NCI-H2227 (cell line): ENCODE measurements at regions not wholly inside any gene's neighbourhood (a gene's known extent, or its start where the extent isn't known, plus 50 kb on each side); places are given as distances from the start of the nearest gene placed in this dataset.
A peak's percentile ranks its signal among the peaks of the same experiment; 100 is the strongest.
"Not testable (repeated sequence)": the region's sequence is repeated elsewhere in the genome, so short reads cannot be mapped to it uniquely, and the experiment has no call there.

Experiments used
- DNase-seq: peaks from one replicate; lab custom pipeline; 2025; ENCODE audit not compliant: unreplicated experiment; lab: John Stamatoyannopoulos, UW

- DNase-seq, result no peak
Measured at GRCh38 chr1:181949500-181949899, 112.0 kb downstream of the ZNF648 start.

DNA sequence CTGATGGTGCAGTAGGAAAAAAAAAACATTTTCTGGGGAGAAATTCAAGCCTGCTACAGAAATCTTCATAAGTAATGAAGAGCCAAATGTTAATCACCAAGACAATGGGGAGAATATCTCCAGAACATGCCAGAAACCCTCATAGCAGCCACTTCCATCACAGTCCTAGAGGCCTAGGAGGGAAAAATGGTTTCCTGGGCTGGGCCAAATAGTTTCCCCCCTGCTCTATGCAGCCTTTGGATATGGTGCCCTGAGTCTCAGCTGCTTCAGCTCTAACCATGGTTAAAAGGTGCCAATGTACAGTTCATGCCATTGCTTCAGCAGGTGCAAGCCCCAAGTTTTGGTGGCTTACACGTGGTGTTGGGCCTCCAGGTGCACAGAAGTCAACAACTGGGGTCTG, 113.1 kb downstream of the ZNF648 start:
- DNase-seq, result no peak

DNA sequence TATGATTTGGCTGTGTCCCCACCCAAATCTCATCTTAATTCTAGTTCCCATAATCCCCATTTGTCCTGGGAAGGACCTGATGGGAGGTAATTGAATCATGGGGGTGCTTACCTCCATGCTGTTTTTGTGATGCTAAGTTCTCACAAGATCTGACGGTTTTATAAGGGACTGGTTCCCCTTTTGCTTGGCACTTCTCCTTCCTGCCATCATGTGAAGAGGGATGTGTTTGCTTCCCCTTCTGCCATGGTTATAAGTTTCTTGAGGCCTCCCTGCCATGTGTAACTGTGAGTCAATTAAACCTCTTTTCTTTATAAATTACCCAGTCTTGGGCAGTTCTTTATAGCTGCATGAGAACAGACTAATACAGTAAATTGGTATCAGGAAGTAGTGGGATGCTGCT, 114.1 kb downstream of the ZNF648 start:
- DNase-seq, result no peak

GRCh38 chr1:181936768-181937581, 124.5 kb downstream of the ZNF648 start:
- DNase-seq, result peak; percentile 81

DNA sequence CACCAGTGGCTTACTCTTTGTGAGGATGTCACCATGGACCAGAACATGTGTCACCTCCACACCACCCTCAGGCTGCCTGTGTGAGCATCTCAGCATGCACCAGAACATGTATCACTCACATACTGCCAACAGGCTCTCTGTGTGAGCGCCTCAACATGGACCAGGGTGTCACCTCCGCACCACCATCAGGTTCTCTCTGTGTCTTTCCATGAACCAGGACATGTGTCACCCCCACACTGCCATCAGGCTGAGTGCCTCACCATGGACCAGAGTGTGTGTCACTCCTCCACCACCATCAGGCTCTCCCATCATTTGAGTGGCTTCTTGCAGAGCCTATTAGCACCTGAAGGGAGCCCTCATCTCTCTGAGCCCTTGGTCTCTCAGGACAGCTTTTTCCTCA, 125.2 kb downstream of the ZNF648 start:
- DNase-seq, result no peak

DNA sequence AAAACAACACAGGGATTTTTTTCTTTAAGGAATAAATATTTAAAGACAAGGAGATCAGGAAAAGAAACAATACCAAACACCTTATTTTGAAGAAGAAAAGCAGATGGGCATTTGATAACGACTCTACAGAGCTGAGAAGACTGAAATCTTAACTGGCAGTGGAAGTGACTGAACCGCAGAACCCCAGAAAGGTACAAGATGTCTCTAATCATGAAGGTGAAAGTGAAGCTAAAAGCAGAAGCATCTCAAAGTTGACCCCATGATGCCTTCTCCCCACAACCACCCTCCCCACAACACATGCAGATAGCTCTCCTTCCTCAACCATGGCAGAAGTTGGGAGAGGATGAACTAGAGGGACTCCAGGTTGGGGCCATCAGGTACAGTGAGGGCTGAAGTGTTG, 129.6 kb downstream of the ZNF648 start:
- DNase-seq, result no peak

- DNase-seq, result no peak
Measured at GRCh38 chr1:181930187-181930586, 131.3 kb downstream of the ZNF648 start.

- no peak for DNase-seq
Measured at GRCh38 chr1:181926697-181927096, 134.8 kb downstream of the ZNF648 start.

GRCh38 chr1:181924034-181924433, 137.5 kb downstream of the ZNF648 start:
- DNase-seq, result not testable (repeated sequence)

GRCh38 chr1:181919542-181919941, 142.0 kb downstream of the ZNF648 start:
- DNase-seq, result no peak

- no peak for DNase-seq
Measured at GRCh38 chr1:181918880-181919525, 142.5 kb downstream of the ZNF648 start.

GRCh38 chr1:181911715-181912114, 149.8 kb downstream of the ZNF648 start:
- no peak for DNase-seq

DNA sequence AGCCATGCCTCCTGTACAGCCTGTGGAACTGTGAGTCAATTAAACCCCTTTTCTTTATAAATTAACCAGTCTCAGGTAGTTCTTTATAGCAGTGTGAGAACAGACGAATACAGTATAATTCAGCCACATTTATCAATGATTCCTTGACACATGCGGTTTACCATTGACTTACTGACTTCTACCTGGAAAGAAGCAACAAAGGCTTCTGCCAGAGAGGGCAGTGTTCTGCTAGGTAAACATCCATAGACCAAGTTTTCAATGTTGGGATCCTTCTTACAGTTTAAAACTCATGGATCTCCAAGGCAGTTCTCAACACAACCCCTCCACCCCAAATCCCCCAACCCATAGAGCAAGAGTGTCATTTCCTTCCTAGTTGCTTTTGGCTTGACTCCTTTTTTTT, 150.6 kb downstream of the ZNF648 start:
- no peak for DNase-seq

GRCh38 chr1:181909010-181909409, 152.5 kb downstream of the ZNF648 start:
- no peak for DNase-seq

DNA sequence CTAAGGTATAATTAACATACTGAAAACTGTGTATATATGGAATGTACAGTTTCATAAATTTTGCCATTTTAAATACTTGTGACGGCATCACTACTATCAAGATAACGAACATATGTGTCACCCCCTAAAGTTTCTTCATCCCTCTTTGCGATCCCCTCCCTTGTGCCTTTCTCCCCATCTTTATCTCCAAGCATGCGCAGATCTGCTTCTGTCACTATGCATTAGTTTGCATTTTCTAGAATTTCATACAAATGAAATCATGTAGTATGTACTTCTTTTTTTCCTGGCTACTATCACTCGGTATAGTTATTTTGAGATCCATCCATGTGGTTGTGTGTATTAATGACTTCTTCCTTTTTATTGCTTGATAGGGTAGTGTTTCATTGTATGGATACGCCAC, 154.9 kb downstream of the ZNF648 start:
- no peak for DNase-seq

GRCh38 chr1:181905944-181906597, 155.4 kb downstream of the ZNF648 start:
- DNase-seq, result no peak

DNA sequence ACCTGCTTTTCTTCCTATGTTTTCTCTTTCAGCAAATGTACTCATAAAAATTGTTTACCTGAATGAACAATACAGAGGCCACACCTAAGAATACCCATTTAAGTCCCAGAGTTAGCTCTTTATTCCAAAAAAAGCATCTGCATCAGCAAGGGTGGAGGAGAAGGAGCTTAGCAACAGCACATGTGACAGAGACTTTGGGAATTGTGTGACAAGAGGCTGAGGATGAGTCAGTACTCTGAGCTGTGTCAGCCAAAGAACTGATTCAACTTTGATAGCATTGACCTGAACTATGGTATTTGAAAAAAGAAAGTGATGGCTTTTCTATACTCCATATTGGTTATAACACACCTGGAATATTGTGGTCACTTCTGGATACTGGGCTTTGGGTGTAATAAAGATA, 162.7 kb downstream of the ZNF648 start:
- DNase-seq, result no peak

GRCh38 chr1:181896824-181897223, 164.7 kb downstream of the ZNF648 start:
- no peak for DNase-seq

DNA sequence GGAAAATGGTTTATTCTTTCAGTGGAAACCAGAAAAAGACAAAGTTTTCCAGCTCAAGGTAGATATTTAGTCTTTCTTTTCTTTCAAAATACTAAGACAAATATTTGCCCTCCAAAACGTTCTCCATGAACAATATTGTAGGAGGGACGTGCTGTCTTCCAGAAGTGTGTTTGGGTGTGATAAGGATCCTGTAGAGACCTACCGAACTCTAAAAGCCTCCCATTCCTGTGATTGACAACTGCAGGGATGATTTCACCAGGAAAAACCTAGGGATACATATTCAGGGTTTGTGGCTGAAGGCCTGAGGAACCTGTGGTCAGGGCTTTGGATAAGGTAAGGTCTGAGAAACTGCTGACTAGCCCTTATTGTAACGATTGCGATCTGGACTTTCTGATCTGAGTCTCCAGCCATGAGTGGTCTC, 167.1 kb downstream of the ZNF648 start:
- DNase-seq, result no peak

- no peak for DNase-seq
Measured at GRCh38 chr1:181893937-181894336, 167.6 kb downstream of the ZNF648 start.

DNA sequence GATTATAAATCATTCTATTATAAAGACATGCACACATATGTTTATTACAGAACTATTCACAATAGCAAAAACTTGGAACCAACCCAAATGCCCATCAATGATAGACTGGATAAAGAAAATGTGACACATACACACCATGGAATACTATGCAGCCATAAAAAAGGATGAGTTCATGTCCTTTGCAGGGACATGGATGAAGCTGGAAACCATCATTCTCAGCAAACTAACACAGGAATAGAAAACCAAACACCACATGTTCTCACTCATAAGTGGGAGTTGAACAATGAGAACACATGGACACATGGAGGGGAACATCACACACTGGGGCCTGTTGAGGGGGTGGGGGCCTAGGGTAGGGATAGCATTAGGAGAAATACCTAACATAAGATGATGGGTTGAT, 168.4 kb downstream of the ZNF648 start:
- not testable (repeated sequence) for DNase-seq

GRCh38 chr1:181872562-181872961, 188.9 kb downstream of the ZNF648 start:
- DNase-seq, result no peak
